Kidney (tissue), 13 donors: ENCODE measurements at regions not wholly inside any gene's neighbourhood (a gene's known extent, or its start where the extent isn't known, plus 50 kb on each side); places are given as distances from the start of the nearest gene placed in this dataset.

Experiments used
- DNase-seq, 5 donors: peaks; one replicate each; pipeline ENCODE4 v3.0.0-alpha.2; 2013 to 2020
- FAIRE-seq: peaks from 2 replicates; lab custom pipeline; 2012; peaks lifted over from hg19 to GRCh38; lab: Jason Lieb, UNC
- H3K27ac ChIP-seq, 2 donors: one replicate each; pipeline ENCODE4 v1.7.0; 2013; ENCODE audit warnings: low read depth in 2 of 2, low read length in 2 of 2, inconsistent platforms in 1 of 2
- H3K27me3 ChIP-seq: one replicate; pipeline ENCODE4 v1.7.1; 2013; ENCODE audit warnings: low read length, inconsistent platforms; ENCODE audit not compliant: control insufficient read depth, insufficient read depth
- H3K36me3 ChIP-seq, 3 donors: one replicate each; pipeline versions ENCODE4 v1.7.0 to v1.7.1; 2013; ENCODE audit warnings: low read length in 3 of 3, control low read depth in 1 of 3, inconsistent platforms in 1 of 3; ENCODE audit not compliant: insufficient read depth in 3 of 3, control insufficient read depth in 2 of 3
- H3K4me1 ChIP-seq, 3 donors: one replicate each; pipeline versions ENCODE4 v1.7.0 to v1.7.1; 2013; ENCODE audit warnings: low read length in 3 of 3, inconsistent platforms in 1 of 3, low read depth in 1 of 3; ENCODE audit not compliant: control insufficient read depth in 2 of 3, insufficient read depth in 2 of 3
- H3K4me3 ChIP-seq, 3 donors: one replicate each; pipeline versions ENCODE4 v1.7.0 to v1.8.1; 2013; ENCODE audit warnings: low read length in 3 of 3, control low read depth in 1 of 3, inconsistent platforms in 1 of 3
- H3K9ac ChIP-seq, 3 donors: one replicate each; pipeline versions ENCODE4 v1.7.0 to v1.7.1; 2013; ENCODE audit warnings: low read length in 3 of 3, control low read depth in 1 of 3, inconsistent platforms in 1 of 3
- H3K9me3 ChIP-seq, 3 donors: one replicate each; pipeline versions ENCODE4 v1.7.0 to v1.7.1; 2013; ENCODE audit warnings: low read length in 3 of 3, control low read depth in 1 of 3, inconsistent platforms in 1 of 3; ENCODE audit not compliant: control insufficient read depth in 2 of 3, insufficient read depth in 1 of 3
- CTCF ChIP-seq: IDR thresholded peaks from 3 replicates; pipeline ENCODE4 v1.5.1; 2012; ENCODE audit warnings: mild to moderate bottlenecking, moderate library complexity, borderline replicate concordance; ENCODE audit not compliant: insufficient read depth; ENCODE audit errors: extremely low read depth
- intact Hi-C: fragments of 100-400 bp; cut with DNase I; formaldehyde crosslinking; loops from one replicate; pipeline ENCODE4 v1.11.1; 2022
- donor health status: control.
- donor health status: control.
- donor health status: control.
- donor health status: control.
- donor health status: control.
- donor health status: DM: yes; HTN: yes; CAD: no.
- donor health status: Normal renal cell carcinoma (clear cell type).

- H3K36me3 ChIP-seq: no peaks in the 10 kb centered on the region
- no peaks in the 10 kb centered on the region for H3K4me1 ChIP-seq
- TF ChIP-seq CTCF: no peak
- intact Hi-C loops: no loop called here
- no peak for DNase-seq
- no peak for FAIRE-seq
- no peaks in the 10 kb centered on the region for H3K9me3 ChIP-seq
- no peak overlapping the region for H3K9ac ChIP-seq
- no peak overlapping the region for H3K4me3 ChIP-seq
- H3K27ac ChIP-seq: no peak overlapping the region
- no peaks in the 10 kb centered on the region for H3K27me3 ChIP-seq
Observed at GRCh38 chr13:99120751-99121150, 79.9 kb upstream of the UBAC2 start.

- FAIRE-seq: no peak
Observed at GRCh38 chr13:99122171-99122570, 78.5 kb upstream of the UBAC2 start.

DNA sequence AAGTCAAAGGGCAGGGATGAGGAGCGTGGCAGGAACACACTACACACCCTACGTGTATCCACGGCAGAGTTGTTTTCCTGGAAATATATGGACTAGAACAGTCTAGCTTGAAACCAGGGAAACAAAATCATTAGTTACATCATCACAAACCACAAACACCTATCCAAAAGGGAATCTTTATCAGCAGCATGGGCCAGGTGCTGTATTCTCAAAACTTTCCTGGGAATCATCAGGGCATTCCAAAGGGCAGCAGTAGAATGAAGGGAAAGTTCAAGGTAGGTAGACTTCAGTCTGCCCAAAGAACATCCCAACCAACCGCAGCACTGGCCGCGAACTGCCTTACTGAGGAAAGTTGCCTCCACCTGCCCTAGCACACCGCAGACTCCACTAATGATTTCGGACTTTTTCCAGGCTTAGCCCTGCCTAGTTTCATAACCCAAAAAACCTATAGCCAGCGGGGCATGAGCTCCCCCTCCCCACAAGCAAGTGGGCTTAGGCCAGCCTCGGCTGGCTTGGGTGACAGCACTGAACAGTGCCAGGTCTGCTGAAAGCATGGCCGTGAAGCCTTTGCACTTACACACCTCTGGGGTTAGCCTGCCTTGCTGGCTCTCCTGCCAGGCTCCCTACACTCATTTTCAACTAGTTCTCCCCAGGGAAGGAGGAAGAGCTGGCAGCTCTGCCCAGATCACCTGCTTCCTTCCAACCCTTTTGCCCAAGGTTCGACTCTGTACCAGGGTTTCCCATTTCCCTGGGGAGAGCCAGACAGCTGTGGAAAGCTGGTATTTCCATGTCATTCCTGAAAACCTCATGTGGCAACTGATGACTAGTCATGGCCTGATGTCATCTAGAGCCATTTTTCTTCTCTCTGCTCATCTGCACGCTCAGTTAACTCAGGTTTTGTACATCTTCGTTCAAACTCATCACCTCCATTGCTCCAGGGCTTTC lies 77.3 kb upstream of the UBAC2 start:
- FAIRE-seq: no peak
- H3K9me3 ChIP-seq: no peaks in the 10 kb centered on the region
- no peak overlapping the region for H3K27ac ChIP-seq

More at GRCh38 chr13:99122171-99122570, 78.5 kb upstream of the UBAC2 start:
- TF ChIP-seq CTCF: no peak
- H3K27ac ChIP-seq: no peak overlapping the region
- intact Hi-C loops: no loop called here
- H3K4me1 ChIP-seq: no peaks in the 10 kb centered on the region
- no peak overlapping the region for H3K4me3 ChIP-seq
- no peaks in the 10 kb centered on the region for H3K27me3 ChIP-seq
- H3K9ac ChIP-seq: no peak overlapping the region
- H3K36me3 ChIP-seq: no peaks in the 10 kb centered on the region
- no peak for DNase-seq
- no peaks in the 10 kb centered on the region for H3K9me3 ChIP-seq

More for the DNA sequence above, 77.3 kb upstream of the UBAC2 start:
- TF ChIP-seq CTCF: no peak
- no peak for DNase-seq
- Histone ChIP-seq H3K4me1 (no peaks in the 10 kb centered on the region), H3K9ac (no peak overlapping the region), H3K4me3 (no peak overlapping the region), H3K27me3 (no peaks in the 10 kb centered on the region), H3K36me3 (no peaks in the 10 kb centered on the region)
- intact Hi-C loops: no loop called here
